ENCODE measurements at regions not wholly inside any gene's neighbourhood (a gene's known extent, or its start where the extent isn't known, plus 50 kb on each side); places are given as distances from the start of the nearest gene placed in this dataset.

DNA sequence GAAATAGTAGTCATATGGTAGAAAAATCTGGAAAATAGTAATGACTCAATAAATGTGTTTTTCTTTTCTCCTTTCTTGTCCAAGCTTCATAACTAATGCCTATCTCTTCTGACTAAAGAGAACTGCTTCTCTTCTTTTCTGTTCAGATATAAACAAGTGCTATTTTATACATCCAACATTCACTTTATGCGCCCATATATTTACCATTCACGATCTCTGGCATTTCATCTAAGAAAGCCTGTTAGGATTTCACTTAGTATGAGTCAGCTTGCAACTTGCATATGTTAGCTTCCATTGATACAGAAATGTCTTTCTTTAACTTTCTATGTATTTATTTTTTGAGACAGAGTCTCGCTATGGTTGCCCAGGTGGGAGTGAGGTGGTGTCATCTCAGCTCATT is 224.9 kb downstream of the VAPA start:
- DNase-seq (ENCODE audit: insufficient read length, low spot score) (no peak), FAIRE-seq (peak; percentile 21)
- TF ChIP-seq, protein P1, sequence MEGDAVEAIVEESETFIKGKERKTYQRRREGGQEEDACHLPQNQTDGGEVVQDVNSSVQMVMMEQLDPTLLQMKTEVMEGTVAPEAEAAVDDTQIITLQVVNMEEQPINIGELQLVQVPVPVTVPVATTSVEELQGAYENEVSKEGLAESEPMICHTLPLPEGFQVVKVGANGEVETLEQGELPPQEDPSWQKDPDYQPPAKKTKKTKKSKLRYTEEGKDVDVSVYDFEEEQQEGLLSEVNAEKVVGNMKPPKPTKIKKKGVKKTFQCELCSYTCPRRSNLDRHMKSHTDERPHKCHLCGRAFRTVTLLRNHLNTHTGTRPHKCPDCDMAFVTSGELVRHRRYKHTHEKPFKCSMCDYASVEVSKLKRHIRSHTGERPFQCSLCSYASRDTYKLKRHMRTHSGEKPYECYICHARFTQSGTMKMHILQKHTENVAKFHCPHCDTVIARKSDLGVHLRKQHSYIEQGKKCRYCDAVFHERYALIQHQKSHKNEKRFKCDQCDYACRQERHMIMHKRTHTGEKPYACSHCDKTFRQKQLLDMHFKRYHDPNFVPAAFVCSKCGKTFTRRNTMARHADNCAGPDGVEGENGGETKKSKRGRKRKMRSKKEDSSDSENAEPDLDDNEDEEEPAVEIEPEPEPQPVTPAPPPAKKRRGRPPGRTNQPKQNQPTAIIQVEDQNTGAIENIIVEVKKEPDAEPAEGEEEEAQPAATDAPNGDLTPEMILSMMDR (IDR thresholded peaks at IDR 0.05; ENCODE audit: insufficient read depth, missing control alignments): no peak

DNA sequence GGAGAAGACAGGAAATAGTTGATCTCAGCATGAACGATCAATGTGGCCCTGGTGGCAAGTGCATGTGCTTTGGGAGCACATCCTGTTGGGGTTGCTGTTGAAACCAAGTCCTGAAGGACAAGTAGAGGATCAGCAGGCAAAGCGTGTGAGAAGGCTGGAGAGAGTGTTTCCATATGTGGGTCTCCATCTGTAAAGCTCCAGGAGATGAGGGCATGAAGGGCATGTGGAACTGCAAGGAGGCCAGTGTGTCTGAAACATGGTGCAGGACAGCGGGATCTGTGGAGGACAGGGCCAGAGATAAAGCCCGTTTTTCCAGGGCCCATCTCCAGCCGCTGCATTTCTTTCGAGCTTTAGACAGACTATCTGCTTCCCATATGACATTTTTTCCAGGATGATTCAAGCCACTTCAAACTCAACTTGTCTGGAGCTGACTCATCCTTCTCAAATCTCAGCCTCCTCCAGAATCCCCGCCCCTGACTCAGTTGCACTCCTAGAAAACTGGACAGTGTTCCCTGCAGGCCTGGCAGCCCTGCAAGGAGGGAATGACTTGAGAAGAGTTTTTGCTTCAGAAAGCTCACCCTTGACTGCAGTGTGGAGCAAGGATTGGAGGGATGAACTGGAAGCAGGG is 226.1 kb downstream of the VAPA start:
- DNase-seq (ENCODE audit: insufficient read length, low spot score) (no peak), FAIRE-seq (no peak)
- TF ChIP-seq, protein P1 (IDR thresholded peaks at IDR 0.05; ENCODE audit: insufficient read depth, missing control alignments): no peak

DNA sequence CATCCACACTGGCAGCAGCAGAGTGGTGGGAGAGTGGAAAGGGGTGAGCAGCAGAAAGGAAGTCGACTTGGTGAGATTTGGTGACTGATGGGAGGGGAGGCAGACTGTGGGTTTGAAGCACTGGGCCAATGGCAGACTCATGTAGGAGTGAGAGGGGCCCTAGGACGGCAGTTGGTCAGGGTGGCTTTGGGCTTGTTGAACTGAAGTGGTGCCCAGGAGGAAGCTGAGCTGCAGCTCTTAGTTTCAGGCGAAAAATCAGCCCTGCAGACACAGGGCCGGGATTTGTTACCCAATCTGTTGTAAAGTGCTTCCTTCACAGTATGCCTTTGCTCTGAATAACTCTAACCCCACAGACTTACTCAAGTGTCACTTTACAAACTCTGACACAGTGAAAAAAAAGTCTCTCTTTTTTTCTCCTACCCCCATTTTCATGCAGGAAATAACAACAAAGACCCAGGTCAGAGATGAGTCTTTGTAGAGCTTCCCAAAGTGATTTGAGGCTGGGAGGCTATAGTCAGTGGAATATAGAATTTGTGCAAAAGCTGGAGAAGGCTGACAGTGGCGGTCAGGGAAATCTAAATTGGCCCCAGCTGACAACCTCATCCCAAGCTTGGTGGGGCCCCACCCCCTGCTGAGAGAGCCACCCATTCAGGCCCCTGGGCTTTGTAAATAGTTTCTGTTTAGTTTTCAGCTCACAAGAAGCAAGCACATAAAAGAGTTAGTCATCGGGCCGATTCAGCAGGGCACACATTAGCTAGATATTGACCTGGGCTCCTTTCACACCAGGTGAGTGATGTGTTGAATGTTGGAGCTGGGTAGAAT is 226.9 kb downstream of the VAPA start:
- FAIRE-seq (no peak), DNase-seq (ENCODE audit: insufficient read length, low spot score) (no peak)
- TF ChIP-seq, protein P1 (IDR thresholded peaks at IDR 0.05; ENCODE audit: insufficient read depth, missing control alignments): no peak

DNA sequence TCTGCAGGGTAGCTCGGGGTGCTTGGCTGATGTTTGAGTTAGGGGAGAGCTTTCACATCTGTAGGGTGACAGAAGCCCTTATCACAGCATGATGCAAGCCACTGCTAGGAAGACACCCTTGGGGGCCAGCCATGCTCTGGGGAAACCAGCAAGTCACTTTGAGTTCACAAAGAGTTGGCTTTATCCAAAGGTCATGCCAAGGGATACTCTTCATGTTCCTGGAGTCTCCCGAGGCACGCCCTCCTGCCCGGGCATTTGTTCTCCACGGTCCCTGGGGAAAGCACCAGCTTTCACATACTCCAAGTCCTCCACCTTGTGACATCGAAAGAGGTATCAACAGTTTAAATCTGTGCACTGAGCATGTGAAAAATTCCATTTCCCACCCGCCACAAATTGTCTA is 227.7 kb downstream of the VAPA start:
- no peak for FAIRE-seq
- no peak for DNase-seq (ENCODE audit: insufficient read length, low spot score)
- TF ChIP-seq, protein P1 (IDR thresholded peaks at IDR 0.05; ENCODE audit: insufficient read depth, missing control alignments): no peak

DNA sequence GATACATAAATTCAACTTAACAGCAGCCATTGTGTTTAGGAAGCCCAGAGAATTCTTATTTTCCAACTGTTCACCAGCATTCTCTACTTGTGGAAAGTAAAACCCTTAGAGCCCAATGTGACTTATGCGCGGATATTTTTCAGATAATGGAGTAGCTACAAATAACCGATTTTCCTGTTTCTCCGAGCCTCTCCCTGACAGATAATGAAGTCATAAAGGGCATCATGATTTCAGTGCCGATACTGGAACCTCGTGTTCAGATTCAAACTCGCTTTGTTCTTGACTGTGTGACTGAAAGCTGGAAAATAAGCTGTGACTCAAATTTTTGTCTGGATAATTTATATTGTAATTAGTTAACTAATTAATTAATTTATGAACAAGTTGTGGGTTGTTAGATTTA is 228.2 kb downstream of the VAPA start:
- TF ChIP-seq, protein P1 (IDR thresholded peaks at IDR 0.05; ENCODE audit: insufficient read depth, missing control alignments): no peak
- DNase-seq (ENCODE audit: insufficient read length, low spot score): no peak
- FAIRE-seq: no peak

DNA sequence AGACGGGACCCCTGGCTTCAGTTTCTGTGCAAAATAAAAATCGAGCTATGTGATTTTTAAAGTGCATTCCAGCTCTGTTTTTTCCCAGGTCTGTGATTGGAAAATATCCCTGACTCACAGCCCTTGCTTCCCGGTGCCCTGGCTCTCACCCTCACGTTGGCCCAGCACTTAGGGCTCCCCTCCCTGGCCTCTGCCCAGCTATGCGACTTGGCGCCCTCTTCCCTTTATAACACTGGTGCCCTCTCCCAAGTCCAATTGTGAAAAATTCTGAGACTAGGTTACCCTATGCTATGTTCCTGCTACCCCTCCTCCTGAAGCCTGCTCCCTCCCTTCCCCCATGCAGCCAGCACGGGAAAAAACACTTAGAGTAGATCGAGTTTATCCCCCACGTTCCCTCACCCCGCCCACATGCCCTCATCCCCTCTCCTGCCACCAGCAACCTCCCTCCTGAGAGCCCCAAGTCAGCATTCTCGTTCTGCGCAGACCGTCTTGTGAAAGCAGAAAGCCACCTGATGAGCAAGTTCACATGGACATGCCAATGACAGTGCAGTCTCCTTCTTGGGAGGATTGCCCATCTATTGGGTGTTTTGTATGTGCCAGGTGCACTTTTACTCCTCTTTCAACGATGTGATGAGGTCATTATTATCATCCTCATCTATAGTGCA is 228.8 kb downstream of the VAPA start:
- no peak for FAIRE-seq
- TF ChIP-seq, protein P1 (IDR thresholded peaks at IDR 0.05; ENCODE audit: insufficient read depth, missing control alignments): no peak
- DNase-seq (ENCODE audit: insufficient read length, low spot score): no peak

Measured in D721Med (cell line).